M059J (cell line): ENCODE measurements at regions not wholly inside any gene's neighbourhood (a gene's known extent, or its start where the extent isn't known, plus 50 kb on each side); places are given as distances from the start of the nearest gene placed in this dataset.
"Not testable (repeated sequence)": the region's sequence is repeated elsewhere in the genome, so short reads cannot be mapped to it uniquely, and the experiment has no call there.

Source experiments
- DNase-seq: peaks from one replicate; pipeline ENCODE4 v3.0.0-alpha.2; 2012; ENCODE audit warnings: low read depth

DNA sequence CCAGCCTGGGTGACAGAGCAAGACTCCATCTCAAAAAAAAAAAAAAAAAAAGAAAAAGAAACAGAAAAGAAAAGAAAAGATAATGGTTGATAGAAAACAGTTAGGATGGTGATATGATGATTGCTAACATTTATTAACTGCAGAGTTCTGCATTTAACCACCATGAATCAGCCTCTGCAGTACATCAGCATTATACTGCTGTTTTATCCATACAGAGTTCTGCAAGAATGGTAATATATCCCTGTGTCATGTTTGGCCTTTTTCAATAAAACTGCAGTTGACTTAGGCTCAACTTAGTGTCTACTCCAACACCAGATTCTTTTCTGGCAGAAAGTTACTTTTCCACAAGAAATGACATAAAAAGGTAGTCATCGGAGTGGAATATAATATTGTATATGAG, 62.6 kb downstream of the DUSP6 start:
- DNase-seq, result no peak

GRCh38 chr12:89288959-89289358, 63.3 kb downstream of the DUSP6 start:
- DNase-seq, result no peak

DNA sequence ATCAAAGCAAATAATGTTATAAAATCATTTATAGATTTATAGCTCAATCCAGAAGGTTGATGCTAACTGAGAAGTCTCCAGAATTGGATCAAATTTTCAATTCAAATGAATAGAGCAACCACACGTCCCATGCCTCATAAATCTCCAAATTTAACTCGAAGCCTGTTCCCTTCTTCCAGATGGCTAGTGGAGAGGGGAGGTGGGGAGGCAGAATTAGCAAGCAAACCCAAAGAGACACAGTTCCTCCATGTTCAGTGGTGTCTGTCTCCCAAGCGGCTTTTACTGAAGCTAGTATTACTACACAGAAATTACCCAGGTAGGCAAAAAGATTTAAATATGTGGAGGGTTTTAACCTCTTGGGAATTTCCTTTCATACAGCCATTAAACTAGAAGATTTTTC, 65.8 kb downstream of the DUSP6 start:
- no peak for DNase-seq

DNA sequence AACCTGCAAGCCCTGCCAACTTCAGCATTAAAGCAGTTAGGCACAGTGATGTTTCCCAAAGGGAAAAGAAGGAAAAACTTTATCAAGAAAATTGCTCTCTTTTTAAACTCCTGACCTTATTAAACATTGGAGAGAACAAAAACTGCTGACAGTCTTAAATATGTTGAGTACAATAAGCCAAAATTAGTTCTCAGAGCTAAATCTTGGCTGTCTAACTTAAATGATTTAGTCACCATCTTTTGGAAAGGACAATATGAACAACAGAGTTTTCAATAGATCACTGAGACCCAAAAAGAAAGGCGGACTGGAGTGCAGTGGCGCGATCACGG, 70.8 kb downstream of the DUSP6 start:
- DNase-seq, result no peak

DNA sequence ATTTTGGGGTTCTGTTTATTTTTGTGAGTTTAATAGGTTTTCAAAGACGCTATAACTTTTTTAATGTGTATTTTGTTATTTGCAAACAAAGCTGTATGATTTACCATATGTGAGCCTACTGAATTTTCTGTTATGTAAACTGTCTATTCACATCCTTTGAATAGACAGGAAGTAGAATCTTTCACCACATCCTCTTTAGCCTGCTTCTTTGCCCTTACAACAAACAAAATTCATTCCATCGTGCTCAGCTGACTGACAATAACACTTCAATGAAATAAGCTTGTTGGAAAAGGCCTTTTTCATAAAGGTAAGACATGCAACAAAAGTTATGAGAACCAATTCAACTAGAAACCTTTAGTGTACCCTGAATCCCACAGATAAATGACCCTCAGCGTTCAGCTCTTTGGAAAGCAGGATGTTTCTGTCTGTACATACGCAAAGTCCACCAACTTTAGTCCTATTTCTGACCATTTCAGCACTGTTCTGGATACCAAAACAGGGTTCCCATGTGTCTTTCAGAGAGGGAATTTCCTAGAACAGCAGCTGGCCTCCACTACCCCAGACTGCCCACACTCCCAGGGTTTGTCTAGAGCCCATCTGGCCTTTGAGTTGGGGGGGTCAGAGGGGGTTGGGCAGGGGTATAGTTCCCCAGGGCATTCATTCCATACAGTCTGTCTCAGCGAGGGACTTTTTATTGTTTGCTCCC, 71.3 kb downstream of the DUSP6 start:
- no peak for DNase-seq

GRCh38 chr12:89279499-89279898, 72.8 kb downstream of the DUSP6 start:
- no peak for DNase-seq

DNA sequence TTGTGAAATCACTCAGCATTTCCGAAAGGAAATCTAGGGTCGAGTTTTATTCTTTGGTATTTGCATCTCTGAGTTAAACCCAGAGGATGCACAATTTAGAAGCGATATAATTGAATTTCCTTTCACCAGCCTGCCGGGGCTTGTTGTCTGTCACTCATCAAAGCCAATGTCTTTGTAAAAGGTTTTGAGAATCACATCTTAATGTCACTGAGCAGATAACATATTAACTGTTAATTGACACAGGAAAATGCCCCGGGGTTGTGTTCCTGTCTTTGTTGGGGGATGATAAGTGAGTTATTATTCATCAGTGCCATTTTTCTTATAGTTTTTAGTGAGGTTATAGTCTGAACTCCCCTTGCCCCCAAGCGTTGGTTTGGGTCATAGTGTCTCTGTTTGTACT, 73.4 kb downstream of the DUSP6 start:
- no peak for DNase-seq

DNA sequence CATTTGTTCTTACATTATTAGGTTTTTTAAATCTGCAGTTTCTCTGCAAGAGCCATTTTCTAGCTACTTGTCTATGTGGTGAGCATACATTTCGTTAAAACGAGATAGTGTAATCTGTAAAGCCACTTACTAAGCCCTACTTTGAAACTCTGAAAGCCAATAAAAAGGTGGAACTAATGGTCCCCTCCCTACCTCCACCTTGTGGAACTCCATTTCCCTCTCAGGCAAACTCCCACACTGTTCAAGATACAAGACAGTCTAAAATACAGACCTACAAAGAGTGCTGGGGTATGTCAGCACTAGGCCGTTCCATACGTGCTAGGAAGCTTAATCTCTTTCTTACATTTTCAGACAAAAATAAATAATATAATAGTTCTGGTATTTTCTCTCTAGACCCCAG, 74.1 kb downstream of the DUSP6 start:
- no peak for DNase-seq

- no peak for DNase-seq
These were observed 75.4 kb downstream of the DUSP6 start for GRCh38 chr12:89276860-89277259.

DNA sequence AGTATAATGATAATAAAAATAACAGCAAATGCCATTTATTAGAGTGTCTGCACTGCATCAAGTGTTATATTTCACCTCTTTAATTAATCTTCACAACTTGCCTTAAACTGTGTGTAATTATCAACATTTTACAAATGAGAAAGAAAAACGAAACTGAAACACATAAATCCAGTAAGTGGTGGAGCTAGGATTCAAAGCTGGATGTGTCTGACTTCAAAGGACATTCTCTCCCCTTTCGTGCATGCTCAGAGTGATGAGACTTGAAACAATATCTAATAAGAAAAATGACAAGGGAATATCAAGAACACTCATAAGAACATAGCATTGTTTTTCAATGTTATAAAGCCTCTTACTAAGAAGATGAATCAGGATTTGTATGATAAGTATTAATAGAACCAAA, 78.8 kb downstream of the DUSP6 start:
- DNase-seq, result peak; percentile 20

GRCh38 chr12:89270548-89270947, 81.8 kb downstream of the DUSP6 start:
- DNase-seq, result no peak

- DNase-seq, result no peak
These were observed 83.1 kb downstream of the DUSP6 start for GRCh38 chr12:89269174-89269573.

GRCh38 chr12:89267404-89267803, 84.9 kb downstream of the DUSP6 start:
- DNase-seq, result no peak

GRCh38 chr12:89266574-89267188, 85.6 kb downstream of the DUSP6 start:
- not testable (repeated sequence) for DNase-seq

GRCh38 chr12:89264837-89265236, 87.5 kb downstream of the DUSP6 start:
- no peak for DNase-seq

- no peak for DNase-seq
These were observed 88.4 kb downstream of the DUSP6 start for GRCh38 chr12:89263900-89264299.

DNA sequence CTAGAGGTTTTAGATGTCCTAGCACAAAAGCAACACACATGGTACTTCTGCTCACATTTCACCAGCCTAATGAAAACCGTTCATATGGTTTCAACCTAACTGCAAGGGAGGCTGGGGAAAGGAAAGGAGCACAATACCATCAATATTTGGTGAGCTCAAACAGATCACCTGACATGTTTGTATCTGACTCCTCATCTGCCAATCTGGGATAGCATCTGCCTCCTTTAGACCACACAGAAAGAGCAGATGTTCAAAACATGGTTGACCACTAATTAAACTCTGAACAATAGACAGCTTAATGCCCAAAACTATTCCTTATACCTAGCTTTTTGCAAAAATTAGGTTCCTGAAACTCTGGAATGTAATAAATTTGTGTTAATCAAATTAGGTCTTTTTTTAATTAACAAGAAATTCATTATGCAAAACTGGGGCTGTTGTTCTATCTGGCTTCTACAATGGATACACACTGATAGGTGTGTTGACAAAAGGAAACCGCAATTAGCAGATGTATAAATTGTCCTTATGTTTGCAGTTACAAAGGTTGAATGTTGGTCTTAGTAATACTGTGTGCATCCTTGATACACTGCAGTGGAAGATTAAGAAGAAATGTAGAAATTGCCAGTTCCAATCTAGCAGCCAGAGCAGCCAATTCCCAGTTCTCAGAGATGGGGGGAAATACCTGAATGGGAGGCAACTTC, 89.3 kb downstream of the DUSP6 start:
- DNase-seq, result no peak

GRCh38 chr12:89261982-89262381, 90.3 kb downstream of the DUSP6 start:
- peak; percentile 17 for DNase-seq

DNA sequence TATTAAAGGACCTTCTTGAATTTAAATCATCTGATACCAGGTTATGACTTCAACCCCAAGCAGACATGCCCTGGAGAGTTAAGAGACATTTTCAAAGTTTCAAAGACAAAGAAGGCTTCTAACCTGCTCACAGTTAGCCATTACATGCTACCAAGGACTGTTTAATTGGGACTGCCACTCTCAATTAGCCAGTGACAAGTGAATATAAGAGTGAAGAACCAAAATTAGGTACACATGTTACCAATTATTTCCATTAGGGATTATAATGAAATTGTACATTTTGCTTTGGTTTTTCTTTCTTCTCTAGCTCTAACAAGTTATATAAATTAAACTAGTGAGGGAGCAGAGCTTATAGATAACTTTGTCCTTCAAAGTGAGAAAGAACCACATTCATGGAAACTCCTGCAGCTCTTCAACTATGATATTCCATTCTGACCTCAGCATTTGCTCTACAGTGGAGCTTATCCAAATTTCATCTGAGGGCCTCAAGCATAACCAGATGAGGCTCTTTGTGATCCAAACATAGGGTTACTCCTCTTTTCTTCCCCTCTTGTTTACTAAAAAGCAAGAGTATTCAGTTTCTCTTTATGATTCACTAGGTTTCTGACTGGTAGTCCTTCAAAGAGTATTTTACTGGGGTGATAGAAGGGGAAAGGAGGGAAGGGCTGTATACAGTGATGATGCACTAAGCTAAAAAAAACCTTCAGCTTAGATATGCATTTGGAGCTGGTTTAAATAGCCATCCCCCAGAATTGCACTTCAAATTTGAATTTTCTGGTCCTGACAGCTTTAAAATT, 91.3 kb downstream of the DUSP6 start:
- no peak for DNase-seq

GRCh38 chr12:89259821-89260220, 92.5 kb downstream of the DUSP6 start:
- DNase-seq, result peak; percentile 24

DNA sequence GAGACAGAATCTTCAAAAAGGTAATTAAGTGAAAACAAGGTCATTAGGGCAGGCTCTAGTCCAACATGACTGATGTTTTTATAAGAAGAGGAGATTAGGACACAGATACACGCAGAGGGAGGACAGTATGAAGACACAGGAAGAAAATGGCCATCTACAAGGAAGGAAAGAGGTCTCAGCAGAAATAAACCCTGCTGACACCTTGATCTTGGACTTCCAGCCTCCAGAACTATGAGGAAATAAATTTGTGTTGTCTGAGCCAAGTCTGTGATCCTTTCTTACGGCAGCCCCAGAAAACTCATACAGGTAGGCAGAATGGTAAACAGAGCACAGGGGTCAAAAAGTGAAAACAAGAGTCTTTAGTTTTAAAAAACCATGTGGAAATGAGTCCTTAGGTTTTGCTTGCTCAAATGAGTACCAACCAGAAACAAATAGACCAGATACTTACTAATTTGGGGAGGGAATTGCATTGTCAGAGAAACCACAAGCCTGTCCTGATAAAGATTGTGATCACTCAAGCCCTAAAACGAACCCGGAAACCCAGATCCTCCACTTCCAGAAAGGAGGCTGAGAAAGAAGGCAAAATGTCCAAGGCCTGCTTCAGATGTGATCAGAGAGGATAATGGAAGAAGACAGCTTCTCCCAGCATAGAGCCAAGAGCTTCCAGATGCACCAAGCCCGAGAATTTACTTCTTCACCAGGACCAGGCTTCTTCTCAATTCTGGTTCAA, 93.9 kb downstream of the DUSP6 start:
- no peak for DNase-seq

GRCh38 chr12:89257340-89257739, 95.0 kb downstream of the DUSP6 start:
- DNase-seq, result no peak
